ENCODE measurements at regions not wholly inside any gene's neighbourhood (a gene's known extent, or its start where the extent isn't known, plus 50 kb on each side); places are given as distances from the start of the nearest gene placed in this dataset.

- TF ChIP-seq POLR2A (IDR thresholded peaks at IDR 0.05): no peak
- TF ChIP-seq CTCF (IDR thresholded peaks at IDR 0.05): no peak
- Histone ChIP-seq H3K4me1 (replicated peaks in 1 of 2) (no peaks in the 10 kb centered on the region), H3K9me3 (replicated peaks in 1 of 3) (no peaks in the 10 kb centered on the region), H3K36me3 (replicated peaks in 1 of 2) (no peaks in the 10 kb centered on the region), H3K27me3 (peaks cover 6% of the 10 kb centered on the region), H3K27ac (no peak overlapping the region), H3K4me3 (no peak overlapping the region)
- intact Hi-C loops (cut with DNase I): no loop called here
- WGBS, 4 donors: 56 to 83% (median 67%) methylated on average over 1 of the region's 1 CpG
- DNase-seq: no peak
These were observed 113.1 kb upstream of the SLC25A36 start for GRCh38 chr3:140828585-140828984.

- TF ChIP-seq CTCF (IDR thresholded peaks at IDR 0.05) (no peak), POLR2A (IDR thresholded peaks at IDR 0.05) (no peak)
- H3K27ac ChIP-seq: no peak overlapping the region
- peaks cover 6% of the 10 kb centered on the region for H3K27me3 ChIP-seq
- intact Hi-C loops (cut with DNase I): no loop called here
- DNase-seq: no peak
- H3K4me1 ChIP-seq (replicated peaks in 1 of 2): no peaks in the 10 kb centered on the region
- no peaks in the 10 kb centered on the region for H3K9me3 ChIP-seq (replicated peaks in 1 of 3)
- H3K4me3 ChIP-seq: no peak overlapping the region
- no peaks in the 10 kb centered on the region for H3K36me3 ChIP-seq (replicated peaks in 1 of 2)
- 85 to 94% (median 90%) methylated on average over 1 of the region's 1 CpG for WGBS, 4 donors
These were observed 111.8 kb upstream of the SLC25A36 start for GRCh38 chr3:140829796-140830195.

GRCh38 chr3:140830391-140830790 is 111.2 kb upstream of the SLC25A36 start:
- no peaks in the 10 kb centered on the region for H3K4me1 ChIP-seq (replicated peaks in 1 of 2)
- H3K36me3 ChIP-seq (replicated peaks in 1 of 2): no peaks in the 10 kb centered on the region
- H3K4me3 ChIP-seq: no peak overlapping the region
- H3K27me3 ChIP-seq: peaks cover 6% of the 10 kb centered on the region
- WGBS, 4 donors: 31 to 81% (median 62%) methylated on average over 1 of the region's 1 CpG
- no peak overlapping the region for H3K27ac ChIP-seq
- no peaks in the 10 kb centered on the region for H3K9me3 ChIP-seq (replicated peaks in 1 of 3)
- intact Hi-C loops (cut with DNase I): no loop called here
- TF ChIP-seq CTCF (IDR thresholded peaks at IDR 0.05) (no peak), POLR2A (IDR thresholded peaks at IDR 0.05) (no peak)
- no peak for DNase-seq

- H3K27ac ChIP-seq: no peak overlapping the region
- no peak overlapping the region for H3K4me3 ChIP-seq
- no peaks in the 10 kb centered on the region for H3K4me1 ChIP-seq (replicated peaks in 1 of 2)
- no peaks in the 10 kb centered on the region for H3K9me3 ChIP-seq (replicated peaks in 1 of 3)
- DNase-seq: no peak
- no peaks in the 10 kb centered on the region for H3K36me3 ChIP-seq (replicated peaks in 1 of 2)
- peaks cover 6% of the 10 kb centered on the region for H3K27me3 ChIP-seq
- intact Hi-C loops (cut with DNase I): no loop called here
- WGBS, 4 donors: 70 to 75% (median 74%) methylated on average over 3 of the region's 3 CpGs
- TF ChIP-seq CTCF (IDR thresholded peaks at IDR 0.05) (no peak), POLR2A (IDR thresholded peaks at IDR 0.05) (no peak)
These were observed 108.8 kb upstream of the SLC25A36 start for GRCh38 chr3:140832883-140833282.
